K562 (cell line): ENCODE measurements at regions not wholly inside any gene's neighbourhood (a gene's known extent, or its start where the extent isn't known, plus 50 kb on each side); places are given as distances from the start of the nearest gene placed in this dataset.

Experiments
- ATAC-seq: fragments of 200-7000 bp; cut with Tn5 transposase; 3 replicates; pipeline ENCODE4 v1.9.1; 2020; ENCODE audit warnings: moderate library complexity
- BruUV-seq: library from RNA; stranded (reverse); fragments of 400-500 nt; replicated peaks from 2 replicates; lab custom pipeline; 2021; lab: Mats Ljungman, UMichigan
- CTCF ChIA-PET: fragments of 300-600 bp; formaldehyde crosslinking; extraction: SDS; loops from one replicate; lab custom pipeline; 2021; ENCODE audit warnings: low intra/inter-chr PET ratio; lab: Yijun Ruan, JAX
- POLR2A ChIA-PET: fragments of 300-600, 350-650 bp; sonication (Branson Sonifier 250); formaldehyde crosslinking; extraction: SDS; loops from one replicate; lab custom pipeline; 2021; ENCODE audit warnings: antibody characterized with exemption, inconsistent platforms; lab: Yijun Ruan, JAX
- DNase-seq, 4 experiments: peaks; one replicate each; pipeline versions ENCODE4 v3.0.0 to v3.0.0-alpha.2; 2011 to 2018; ENCODE audit warnings: low spot score in 3 of 4, mixed read lengths in 3 of 4; ENCODE audit errors: extremely low read depth in 1 of 4
- FAIRE-seq: peaks from 2 replicates; lab custom pipeline; 2011; peaks lifted over from hg19 to GRCh38; lab: Jason Lieb, UNC
- H2AFZ ChIP-seq: 2 replicates; pipeline ENCODE4 v1.6.0; 2011; ENCODE audit warnings: low read depth, low read length, control low read depth, inconsistent platforms
- H3K27ac ChIP-seq: fragments of 200-600 bp; 3 replicates; pipeline ENCODE4 v1.8.0; 2011; ENCODE audit warnings: low read depth, mild to moderate bottlenecking, control low read depth, inconsistent platforms, low read length, moderate library complexity, mixed read lengths; ENCODE audit errors: extremely low read depth
- H3K27me3 ChIP-seq, 2 experiments: fragments of 300-600 bp in 1 of 2; 2 replicates in 1 of 2; 3 replicates in 1 of 2; pipeline versions ENCODE4 v1.6.0 to v1.8.0; 2011; ENCODE audit warnings: inconsistent platforms in 2 of 2, low read length in 2 of 2, mild to moderate bottlenecking in 1 of 2, mixed read lengths in 1 of 2, moderate library complexity in 1 of 2; ENCODE audit not compliant: control insufficient read depth in 2 of 2, insufficient read depth in 2 of 2
- H3K36me3 ChIP-seq: fragments of 300-600 bp; 3 replicates; pipeline ENCODE4 v1.8.0; 2011; ENCODE audit warnings: mild to moderate bottlenecking, low read length, inconsistent platforms; ENCODE audit not compliant: control insufficient read depth, insufficient read depth
- H3K4me1 ChIP-seq, 2 experiments: fragments of 200-600 bp in 1 of 2; replicated peaks in 1 of 2; 2 replicates in 1 of 2; 3 replicates in 1 of 2; pipeline versions ENCODE4 v1.5.1 to v1.8.0; 2011; ENCODE audit warnings: inconsistent platforms in 2 of 2, low read length in 2 of 2, mild to moderate bottlenecking in 1 of 2, mixed read lengths in 1 of 2, moderate library complexity in 1 of 2; ENCODE audit not compliant: control insufficient read depth in 2 of 2, insufficient read depth in 2 of 2
- H3K4me2 ChIP-seq: 2 replicates; pipeline ENCODE4 v1.6.1; 2011; ENCODE audit warnings: low read length, control low read depth, inconsistent platforms, mixed read lengths; ENCODE audit not compliant: insufficient read depth
- H3K4me3 ChIP-seq: fragments of 200-600 bp; sonication (generic), shearing (Covaris generic); 2 replicates; pipeline ENCODE4 v1.5.1; 2016; ENCODE audit warnings: control low read depth, inconsistent platforms
- H3K79me2 ChIP-seq: fragments of 200-600 bp; 3 replicates; pipeline ENCODE4 v1.8.0; 2011; ENCODE audit warnings: low read length, inconsistent platforms; ENCODE audit not compliant: control insufficient read depth, insufficient read depth
- H3K9ac ChIP-seq, 2 experiments: 2 replicates each; pipeline versions ENCODE4 v1.6.0 to v1.6.1; 2011; ENCODE audit warnings: low read depth in 2 of 2, low read length in 2 of 2, control low read depth in 1 of 2, inconsistent platforms in 1 of 2, mild to moderate bottlenecking in 1 of 2, mixed read lengths in 1 of 2; ENCODE audit not compliant: insufficient read depth in 1 of 2
- H3K9me1 ChIP-seq: one replicate; pipeline ENCODE4 v1.6.0; 2011; ENCODE audit warnings: inconsistent platforms, mild to moderate bottlenecking, low read length, moderate library complexity; ENCODE audit not compliant: control insufficient read depth, insufficient read depth
- H3K9me3 ChIP-seq: replicated peaks from 2 replicates; pipeline ENCODE4 v1.5.1; 2011; ENCODE audit warnings: low read depth, low read length, inconsistent platforms; ENCODE audit not compliant: control insufficient read depth, insufficient read depth
- H4K20me1 ChIP-seq: replicated peaks from 2 replicates; pipeline ENCODE4 v1.6.1; 2011; ENCODE audit warnings: low read length, inconsistent platforms, mixed read lengths; ENCODE audit not compliant: control insufficient read depth, insufficient read depth
- CREM ChIP-seq: IDR thresholded peaks from 2 replicates; pipeline ENCODE4 v1.6.1; 2014; ENCODE audit warnings: antibody characterized with exemption, low read depth
- GATAD2A ChIP-seq: fragments of 450-650 bp; IDR thresholded peaks from 2 replicates; pipeline ENCODE4 v1.6.1; 2017
- RAD21 ChIP-seq, 2 experiments: fragments of 250-450 bp in 1 of 2; fragments of 450-650 bp in 1 of 2; sonication (Bioruptor Pico) in 1 of 2; formaldehyde crosslinking in 1 of 2; IDR thresholded peaks in 1 of 2; conservative IDR thresholded peaks in 1 of 2; 2 replicates each; pipeline versions ENCODE4 v1.4.0 to v1.8.0; 2020 to 2022; ENCODE audit warnings: mild to moderate bottlenecking in 2 of 2, moderate library complexity in 1 of 2
- RCOR1 ChIP-seq, 2 experiments: IDR thresholded peaks; 2 replicates each; pipeline ENCODE4 v1.6.1; 2012; ENCODE audit warnings: low read depth in 2 of 2, low read length in 2 of 2, borderline replicate concordance in 1 of 2, improper control_type of control experiment in 1 of 2
- ZSCAN32 ChIP-seq: fragments of 450-650 bp; formaldehyde crosslinking; IDR thresholded peaks from 2 replicates; pipeline ENCODE4 v1.4.0; 2020; ENCODE audit warnings: mild to moderate bottlenecking, moderate library complexity
- WGBS: fragments of 100-300 bp; shearing (Covaris generic); methylation state at CpG from one replicate; pipeline ENCODE4 v1.1.6; 2016; ENCODE audit warnings: low coverage, mixed read lengths; ENCODE audit not compliant: insufficient coverage; ENCODE audit errors: missing lambda C conversion rate; 5-methylcytosine and 5-hydroxymethylcytosine counted together
- in situ Hi-C: fragments of 300-500 bp; cut with MboI; formaldehyde crosslinking; loops from 4 replicates; pipeline ENCODE4 v1.15.0; 2018; ENCODE audit warnings: inconsistent platforms, mixed read lengths
- intact Hi-C: fragments of 100-400 bp; cut with micrococcal nuclease; formaldehyde crosslinking; loops from 2 replicates; pipeline ENCODE4 v1.14.2; 2022
- TF ChIP-seq, protein P1 (sequence below), 3 experiments: IDR thresholded peaks in 2 of 3; conservative IDR thresholded peaks in 1 of 3; 2 replicates each; pipeline ENCODE4 v1.5.1; 2011 to 2012; ENCODE audit warnings: low read length in 3 of 3, mild to moderate bottlenecking in 3 of 3, control low read depth in 2 of 3, improper control_type of control experiment in 1 of 3, inconsistent platforms in 1 of 3, low read depth in 1 of 3, mixed read lengths in 1 of 3, moderate library complexity in 1 of 3; ENCODE audit not compliant: insufficient read depth in 2 of 3
- TF ChIP-seq, protein P2 (sequence below): fragments of 450-650 bp; formaldehyde crosslinking; IDR thresholded peaks from 2 replicates; pipeline ENCODE4 v1.4.0; 2020; ENCODE audit warnings: mild to moderate bottlenecking, moderate library complexity
- TF ChIP-seq, protein P3 (sequence below), 2 experiments: fragments of 450-650 bp; formaldehyde crosslinking in 1 of 2; IDR thresholded peaks; 2 replicates each; pipeline versions ENCODE4 v1.4.0 to v1.6.1; 2014 to 2020; ENCODE audit warnings: mild to moderate bottlenecking in 2 of 2, borderline replicate concordance in 1 of 2, low read depth in 1 of 2

DNA sequence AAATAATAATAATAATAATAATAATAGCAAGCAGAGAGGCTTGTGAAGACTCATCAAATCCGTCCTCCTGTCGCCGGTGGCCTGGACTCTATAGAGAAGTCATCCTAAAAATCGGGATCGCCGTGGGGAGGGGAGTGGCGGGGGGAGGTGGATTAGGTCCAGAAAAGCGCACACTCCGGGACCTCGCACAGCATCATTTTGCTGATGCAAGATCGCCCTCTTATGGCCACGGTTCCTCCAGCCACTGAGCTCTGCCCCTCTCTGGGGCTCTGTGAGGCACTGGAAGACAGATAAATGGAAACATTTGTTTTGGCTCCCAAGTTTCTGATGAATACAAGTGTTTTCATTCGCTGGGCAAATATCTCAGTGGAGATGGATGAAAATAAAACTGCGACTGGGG, 612.0 kb downstream of the MATN1 start:
- CTCF ChIA-PET, result interaction anchor here (0.6 to 0.9 kb wide), 3 partner anchors 59 to 1059 kb away, joined by 3 to 4 read pairs (median 3); no protein-coding TSS in a partner anchor
- TF ChIP-seq CREM (0 out of 2 replicates have a peak, but pooled peaks have one; percentile 9), RAD21 (CRISPR knock-in tag; conservative IDR thresholded peaks at IDR 0.05 in 1 of 2, IDR thresholded peaks at IDR 0.05 in 1 of 2) (peak; percentile 57 to 75), GATAD2A (no peak), RCOR1 (IDR thresholded peaks at IDR 0.05; ENCODE audit: borderline replicate concordance in 1 of 2, low read depth in 2 of 2, low read length in 2 of 2) (0 out of 4 replicates have a peak, but pooled peaks of 1 of the 2 experiments have one; percentile 20), ZSCAN32 (CRISPR knock-in tag) (no peak)
- TF ChIP-seq, protein P1, sequence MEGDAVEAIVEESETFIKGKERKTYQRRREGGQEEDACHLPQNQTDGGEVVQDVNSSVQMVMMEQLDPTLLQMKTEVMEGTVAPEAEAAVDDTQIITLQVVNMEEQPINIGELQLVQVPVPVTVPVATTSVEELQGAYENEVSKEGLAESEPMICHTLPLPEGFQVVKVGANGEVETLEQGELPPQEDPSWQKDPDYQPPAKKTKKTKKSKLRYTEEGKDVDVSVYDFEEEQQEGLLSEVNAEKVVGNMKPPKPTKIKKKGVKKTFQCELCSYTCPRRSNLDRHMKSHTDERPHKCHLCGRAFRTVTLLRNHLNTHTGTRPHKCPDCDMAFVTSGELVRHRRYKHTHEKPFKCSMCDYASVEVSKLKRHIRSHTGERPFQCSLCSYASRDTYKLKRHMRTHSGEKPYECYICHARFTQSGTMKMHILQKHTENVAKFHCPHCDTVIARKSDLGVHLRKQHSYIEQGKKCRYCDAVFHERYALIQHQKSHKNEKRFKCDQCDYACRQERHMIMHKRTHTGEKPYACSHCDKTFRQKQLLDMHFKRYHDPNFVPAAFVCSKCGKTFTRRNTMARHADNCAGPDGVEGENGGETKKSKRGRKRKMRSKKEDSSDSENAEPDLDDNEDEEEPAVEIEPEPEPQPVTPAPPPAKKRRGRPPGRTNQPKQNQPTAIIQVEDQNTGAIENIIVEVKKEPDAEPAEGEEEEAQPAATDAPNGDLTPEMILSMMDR (IDR thresholded peaks at IDR 0.05 in 2 of 3, conservative IDR thresholded peaks at IDR 0.05 in 1 of 3; ENCODE audit: insufficient read depth in 2 of 3, low read depth in 1 of 3, low read length in 3 of 3), result peak; percentile 71 to 81 (median 79)
- TF ChIP-seq, protein P2, sequence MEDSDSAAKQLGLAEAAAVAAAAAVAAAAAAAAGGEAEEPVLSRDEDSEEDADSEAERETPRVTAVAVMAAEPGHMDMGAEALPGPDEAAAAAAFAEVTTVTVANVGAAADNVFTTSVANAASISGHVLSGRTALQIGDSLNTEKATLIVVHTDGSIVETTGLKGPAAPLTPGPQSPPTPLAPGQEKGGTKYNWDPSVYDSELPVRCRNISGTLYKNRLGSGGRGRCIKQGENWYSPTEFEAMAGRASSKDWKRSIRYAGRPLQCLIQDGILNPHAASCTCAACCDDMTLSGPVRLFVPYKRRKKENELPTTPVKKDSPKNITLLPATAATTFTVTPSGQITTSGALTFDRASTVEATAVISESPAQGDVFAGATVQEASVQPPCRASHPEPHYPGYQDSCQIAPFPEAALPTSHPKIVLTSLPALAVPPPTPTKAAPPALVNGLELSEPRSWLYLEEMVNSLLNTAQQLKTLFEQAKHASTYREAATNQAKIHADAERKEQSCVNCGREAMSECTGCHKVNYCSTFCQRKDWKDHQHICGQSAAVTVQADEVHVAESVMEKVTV (CRISPR knock-in tag), result 0 out of 2 replicates have a peak, but pooled peaks have one; percentile 19
- TF ChIP-seq, protein P3, sequence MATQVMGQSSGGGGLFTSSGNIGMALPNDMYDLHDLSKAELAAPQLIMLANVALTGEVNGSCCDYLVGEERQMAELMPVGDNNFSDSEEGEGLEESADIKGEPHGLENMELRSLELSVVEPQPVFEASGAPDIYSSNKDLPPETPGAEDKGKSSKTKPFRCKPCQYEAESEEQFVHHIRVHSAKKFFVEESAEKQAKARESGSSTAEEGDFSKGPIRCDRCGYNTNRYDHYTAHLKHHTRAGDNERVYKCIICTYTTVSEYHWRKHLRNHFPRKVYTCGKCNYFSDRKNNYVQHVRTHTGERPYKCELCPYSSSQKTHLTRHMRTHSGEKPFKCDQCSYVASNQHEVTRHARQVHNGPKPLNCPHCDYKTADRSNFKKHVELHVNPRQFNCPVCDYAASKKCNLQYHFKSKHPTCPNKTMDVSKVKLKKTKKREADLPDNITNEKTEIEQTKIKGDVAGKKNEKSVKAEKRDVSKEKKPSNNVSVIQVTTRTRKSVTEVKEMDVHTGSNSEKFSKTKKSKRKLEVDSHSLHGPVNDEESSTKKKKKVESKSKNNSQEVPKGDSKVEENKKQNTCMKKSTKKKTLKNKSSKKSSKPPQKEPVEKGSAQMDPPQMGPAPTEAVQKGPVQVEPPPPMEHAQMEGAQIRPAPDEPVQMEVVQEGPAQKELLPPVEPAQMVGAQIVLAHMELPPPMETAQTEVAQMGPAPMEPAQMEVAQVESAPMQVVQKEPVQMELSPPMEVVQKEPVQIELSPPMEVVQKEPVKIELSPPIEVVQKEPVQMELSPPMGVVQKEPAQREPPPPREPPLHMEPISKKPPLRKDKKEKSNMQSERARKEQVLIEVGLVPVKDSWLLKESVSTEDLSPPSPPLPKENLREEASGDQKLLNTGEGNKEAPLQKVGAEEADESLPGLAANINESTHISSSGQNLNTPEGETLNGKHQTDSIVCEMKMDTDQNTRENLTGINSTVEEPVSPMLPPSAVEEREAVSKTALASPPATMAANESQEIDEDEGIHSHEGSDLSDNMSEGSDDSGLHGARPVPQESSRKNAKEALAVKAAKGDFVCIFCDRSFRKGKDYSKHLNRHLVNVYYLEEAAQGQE (IDR thresholded peaks at IDR 0.05; ENCODE audit: borderline replicate concordance), result peak; percentile 66; the same call in 1 of the 2 replicates
- TF ChIP-seq, protein P3 (CRISPR knock-in tag; IDR thresholded peaks at IDR 0.05; ENCODE audit: low read depth), result no peak

More for the DNA sequence above, 612.0 kb downstream of the MATN1 start:
- Histone ChIP-seq H3K9ac (no peak overlapping the region), H3K4me1 (no peaks in the 10 kb centered on the region; a peak in 1 of 5 replicates), H3K4me2 (no peak overlapping the region), H2AFZ (no peak overlapping the region), H3K36me3 (no peaks in the 10 kb centered on the region), H3K27me3 (peaks cover 20 to 31% of the 10 kb centered on the region in 2 experiments; a peak in 4 of 5 replicates), H3K79me2 (no peaks in the 10 kb centered on the region), H3K9me1 (no peaks in the 10 kb centered on the region), H3K9me3 (no peaks in the 10 kb centered on the region), H3K27ac (no peak overlapping the region), H4K20me1 (peaks cover 2% of the 10 kb centered on the region; the same call in 1 of the 2 replicates), H3K4me3 (no peak overlapping the region)
- BruUV-seq, result no TSS peak
- FAIRE-seq, result peak; percentile 82
- peak; percentile 48 to 69 (median 58) for DNase-seq
- POLR2A ChIA-PET, result interaction anchor here (1.0 kb wide), 1 partner anchor 8 kb away, joined by 4 read pairs; no protein-coding TSS in a partner anchor
- ATAC-seq, result peak; percentile 99
- WGBS, result 0% methylated on average over 14 of the region's 14 CpGs
- intact Hi-C loops (loop anchor here (5.0 to 10.0 kb wide), 2 partner anchors 121 to 877 kb away; partner anchors contain the start of genes MECR and PTPRU), in situ Hi-C loops (no loop called here)
